Nucleus accumbens (tissue), 56 donors: ENCODE measurements at regions not wholly inside any gene's neighbourhood (a gene's known extent, or its start where the extent isn't known, plus 50 kb on each side); places are given as distances from the start of the nearest gene placed in this dataset.
"Not testable (repeated sequence)": the region's sequence is repeated elsewhere in the genome, so short reads cannot be mapped to it uniquely, and the experiment has no call there.

ENCODE experiments used
- DNase-seq, 56 donors: peaks; one replicate each; lab custom pipeline; 2025; lab: John Stamatoyannopoulos, UW

- DNase-seq: no peak
These were observed 289.5 kb downstream of the OMA1 start for GRCh38 chr1:58257003-58257402.

GRCh38 chr1:58256546-58256945 is 290.0 kb downstream of the OMA1 start:
- no peak for DNase-seq

GRCh38 chr1:58256041-58256440 is 290.5 kb downstream of the OMA1 start:
- peak in 2 of 56 donors; percentile 16 to 38 for DNase-seq

GRCh38 chr1:58255192-58255591 is 291.3 kb downstream of the OMA1 start:
- no peak for DNase-seq

GRCh38 chr1:58251430-58252073 is 295.0 kb downstream of the OMA1 start:
- peak in 1 of 56 donors; percentile 12 for DNase-seq

GRCh38 chr1:58250587-58250948 is 296.0 kb downstream of the OMA1 start:
- DNase-seq: no peak

- DNase-seq: peak in 45 of 56 donors; percentile 1 to 79 (median 36)
These were observed 296.6 kb downstream of the OMA1 start for GRCh38 chr1:58249737-58250586.

- DNase-seq: no peak
These were observed 297.2 kb downstream of the OMA1 start for GRCh38 chr1:58249388-58249736.

- DNase-seq: peak in 1 of 56 donors; percentile 8
These were observed 297.7 kb downstream of the OMA1 start for GRCh38 chr1:58248791-58249190.

GRCh38 chr1:58248072-58248471 is 298.5 kb downstream of the OMA1 start:
- peak in 6 of 56 donors; percentile 2 to 15 (median 6) for DNase-seq

- DNase-seq: no peak
These were observed 300.0 kb downstream of the OMA1 start for GRCh38 chr1:58246549-58246948.

GRCh38 chr1:58244872-58245271 is 301.7 kb downstream of the OMA1 start:
- no peak for DNase-seq

GRCh38 chr1:58238846-58239245 is 307.7 kb downstream of the OMA1 start:
- no peak for DNase-seq

GRCh38 chr1:58233729-58234128 is 312.8 kb downstream of the OMA1 start:
- DNase-seq: no peak

- DNase-seq: no peak
These were observed 315.3 kb downstream of the OMA1 start for GRCh38 chr1:58231204-58231603.

GRCh38 chr1:58227604-58228003 is 318.9 kb downstream of the OMA1 start:
- no peak for DNase-seq

- DNase-seq: no peak
These were observed 323.0 kb downstream of the OMA1 start for GRCh38 chr1:58223522-58223921.

- no peak for DNase-seq
These were observed 325.6 kb downstream of the OMA1 start for GRCh38 chr1:58220836-58221472.

- DNase-seq: not testable (repeated sequence)
These were observed 330.4 kb downstream of the OMA1 start for GRCh38 chr1:58216169-58216568.

- DNase-seq: no peak
These were observed 331.9 kb downstream of the OMA1 start for GRCh38 chr1:58214674-58215073.

GRCh38 chr1:58211869-58212268 is 334.7 kb downstream of the OMA1 start:
- DNase-seq: no peak

GRCh38 chr1:58209575-58209974 is 337.0 kb downstream of the OMA1 start:
- DNase-seq: no peak
